ENCODE measurements at regions not wholly inside any gene's neighbourhood (a gene's known extent, or its start where the extent isn't known, plus 50 kb on each side); places are given as distances from the start of the nearest gene placed in this dataset.

- Histone ChIP-seq H3K9me3 (no peaks in the 10 kb centered on the region), H3K27ac (no peak overlapping the region), H3K4me3 (no peak overlapping the region), H3K27me3 (no peaks in the 10 kb centered on the region), H3K4me1 (no peaks in the 10 kb centered on the region), H3K36me3 (no peaks in the 10 kb centered on the region)
- DNase-seq (ENCODE audit: low spot score in 2 of 2) = no peak
- intact Hi-C loops (cut with DNase I) = no loop called here
- no peak for TF ChIP-seq CTCF (IDR thresholded peaks at IDR 0.05)
Observed at GRCh38 chr6:14750059-14750661, 495.7 kb upstream of the JARID2 start.

GRCh38 chr6:14751645-14752175 lies 494.2 kb upstream of the JARID2 start:
- Histone ChIP-seq H3K9me3 (no peaks in the 10 kb centered on the region), H3K4me1 (no peaks in the 10 kb centered on the region), H3K4me3 (no peak overlapping the region), H3K36me3 (no peaks in the 10 kb centered on the region), H3K27me3 (no peaks in the 10 kb centered on the region), H3K27ac (no peak overlapping the region)
- no peak for DNase-seq (ENCODE audit: low spot score in 2 of 2)
- no peak for TF ChIP-seq CTCF (IDR thresholded peaks at IDR 0.05)
- intact Hi-C loops (cut with DNase I) = no loop called here

GRCh38 chr6:14754751-14755513 lies 490.9 kb upstream of the JARID2 start:
- no peaks in the 10 kb centered on the region for H3K27me3 ChIP-seq
- TF ChIP-seq CTCF (IDR thresholded peaks at IDR 0.05) = no peak
- intact Hi-C loops (cut with DNase I) = no loop called here
- H3K27ac ChIP-seq = no peak overlapping the region
- DNase-seq (ENCODE audit: low spot score in 2 of 2) = no peak
- H3K4me1 ChIP-seq = no peaks in the 10 kb centered on the region
- no peak overlapping the region for H3K4me3 ChIP-seq
- H3K9me3 ChIP-seq = no peaks in the 10 kb centered on the region
- H3K36me3 ChIP-seq = no peaks in the 10 kb centered on the region

GRCh38 chr6:14756340-14756739 lies 489.5 kb upstream of the JARID2 start:
- intact Hi-C loops (cut with DNase I) = no loop called here
- TF ChIP-seq CTCF (IDR thresholded peaks at IDR 0.05) = no peak
- Histone ChIP-seq H3K4me3 (no peak overlapping the region), H3K9me3 (no peaks in the 10 kb centered on the region), H3K27ac (no peak overlapping the region), H3K36me3 (no peaks in the 10 kb centered on the region), H3K4me1 (no peaks in the 10 kb centered on the region), H3K27me3 (no peaks in the 10 kb centered on the region)
- DNase-seq (ENCODE audit: low spot score in 2 of 2) = no peak

- intact Hi-C loops (cut with DNase I) = no loop called here
- TF ChIP-seq CTCF (IDR thresholded peaks at IDR 0.05) = no peak
- Histone ChIP-seq H3K4me1 (no peaks in the 10 kb centered on the region), H3K27me3 (no peaks in the 10 kb centered on the region), H3K27ac (no peak overlapping the region), H3K36me3 (no peaks in the 10 kb centered on the region), H3K9me3 (no peaks in the 10 kb centered on the region), H3K4me3 (no peak overlapping the region)
- DNase-seq (ENCODE audit: low spot score in 2 of 2) = no peak
Observed at GRCh38 chr6:14757014-14757413, 488.9 kb upstream of the JARID2 start.
